ENCODE measurements at regions not wholly inside any gene's neighbourhood (a gene's known extent, or its start where the extent isn't known, plus 50 kb on each side); places are given as distances from the start of the nearest gene placed in this dataset.

- no peak overlapping the region for H3K4me3 Mint-ChIP-seq
- DNase-seq (ENCODE audit: low spot score in 2 of 2, unreplicated experiment in 2 of 2) = no peak
- no peak for TF ChIP-seq CTCF (IDR thresholded peaks at IDR 0.05; ENCODE audit: unreplicated experiment)
- no peak overlapping the region for H3K27ac Mint-ChIP-seq
- H3K4me1 Mint-ChIP-seq = no peaks in the 10 kb centered on the region
- H3K27me3 Mint-ChIP-seq (ENCODE audit: low read depth) = peaks cover 23% of the 10 kb centered on the region
- no peaks in the 10 kb centered on the region for H3K36me3 Mint-ChIP-seq
- H3K9me3 Mint-ChIP-seq = no peaks in the 10 kb centered on the region
These were observed 823.1 kb downstream of the SORCS1 start for GRCh38 chr10:106341356-106341755.

GRCh38 chr10:106338486-106338885, 826.0 kb downstream of the SORCS1 start:
- TF ChIP-seq CTCF (IDR thresholded peaks at IDR 0.05; ENCODE audit: unreplicated experiment) = no peak
- DNase-seq (ENCODE audit: low spot score in 2 of 2, unreplicated experiment in 2 of 2) = no peak

GRCh38 chr10:106336874-106337273, 827.6 kb downstream of the SORCS1 start:
- no peaks in the 10 kb centered on the region for H3K36me3 Mint-ChIP-seq
- DNase-seq (ENCODE audit: low spot score in 2 of 2, unreplicated experiment in 2 of 2) = no peak
- H3K4me3 Mint-ChIP-seq = no peak overlapping the region
- H3K27me3 Mint-ChIP-seq (ENCODE audit: low read depth) = peaks cover 8% of the 10 kb centered on the region
- no peak overlapping the region for H3K27ac Mint-ChIP-seq
- TF ChIP-seq CTCF (IDR thresholded peaks at IDR 0.05; ENCODE audit: unreplicated experiment) = no peak
- no peaks in the 10 kb centered on the region for H3K9me3 Mint-ChIP-seq
- H3K4me1 Mint-ChIP-seq = no peaks in the 10 kb centered on the region

More at GRCh38 chr10:106338486-106338885, 826.0 kb downstream of the SORCS1 start:
- H3K4me1 Mint-ChIP-seq = no peaks in the 10 kb centered on the region
- H3K4me3 Mint-ChIP-seq = no peak overlapping the region
- H3K9me3 Mint-ChIP-seq = no peaks in the 10 kb centered on the region
- H3K27me3 Mint-ChIP-seq (ENCODE audit: low read depth) = peaks cover 13% of the 10 kb centered on the region
- no peaks in the 10 kb centered on the region for H3K36me3 Mint-ChIP-seq
- no peak overlapping the region for H3K27ac Mint-ChIP-seq

GRCh38 chr10:106327747-106328146, 836.8 kb downstream of the SORCS1 start:
- no peaks in the 10 kb centered on the region for H3K4me1 Mint-ChIP-seq
- H3K27me3 Mint-ChIP-seq (ENCODE audit: low read depth) = no peaks in the 10 kb centered on the region
- no peak for DNase-seq (ENCODE audit: low spot score in 2 of 2, unreplicated experiment in 2 of 2)
- no peak overlapping the region for H3K4me3 Mint-ChIP-seq
- peaks cover 3% of the 10 kb centered on the region for H3K36me3 Mint-ChIP-seq
- TF ChIP-seq CTCF (IDR thresholded peaks at IDR 0.05; ENCODE audit: unreplicated experiment) = no peak
- no peak overlapping the region for H3K27ac Mint-ChIP-seq
- peaks cover 42% of the 10 kb centered on the region for H3K9me3 Mint-ChIP-seq

GRCh38 chr10:106320876-106321275, 843.6 kb downstream of the SORCS1 start:
- H3K9me3 Mint-ChIP-seq = peaks cover 3% of the 10 kb centered on the region
- H3K27me3 Mint-ChIP-seq (ENCODE audit: low read depth) = peaks cover 18% of the 10 kb centered on the region
- H3K4me1 Mint-ChIP-seq = no peaks in the 10 kb centered on the region
- DNase-seq (ENCODE audit: low spot score in 2 of 2, unreplicated experiment in 2 of 2) = no peak
- TF ChIP-seq CTCF (IDR thresholded peaks at IDR 0.05; ENCODE audit: unreplicated experiment) = no peak
- peaks cover under 1% of the 10 kb centered on the region for H3K36me3 Mint-ChIP-seq
- H3K4me3 Mint-ChIP-seq = no peak overlapping the region
- no peak overlapping the region for H3K27ac Mint-ChIP-seq

GRCh38 chr10:106320078-106320477, 844.4 kb downstream of the SORCS1 start:
- no peak for DNase-seq (ENCODE audit: low spot score in 2 of 2, unreplicated experiment in 2 of 2)
- no peaks in the 10 kb centered on the region for H3K4me1 Mint-ChIP-seq
- no peaks in the 10 kb centered on the region for H3K9me3 Mint-ChIP-seq
- H3K4me3 Mint-ChIP-seq = no peak overlapping the region
- no peak for TF ChIP-seq CTCF (IDR thresholded peaks at IDR 0.05; ENCODE audit: unreplicated experiment)
- peaks cover 24% of the 10 kb centered on the region for H3K27me3 Mint-ChIP-seq (ENCODE audit: low read depth)
- no peak overlapping the region for H3K27ac Mint-ChIP-seq
- no peaks in the 10 kb centered on the region for H3K36me3 Mint-ChIP-seq

Measured in mesothelial cell of epicardium (in vitro differentiated cells).